ENCODE measurements at regions not wholly inside any gene's neighbourhood (a gene's known extent, or its start where the extent isn't known, plus 50 kb on each side); places are given as distances from the start of the nearest gene placed in this dataset.
"Not testable (repeated sequence)": the region's sequence is repeated elsewhere in the genome, so short reads cannot be mapped to it uniquely, and the experiment has no call there.

DNA sequence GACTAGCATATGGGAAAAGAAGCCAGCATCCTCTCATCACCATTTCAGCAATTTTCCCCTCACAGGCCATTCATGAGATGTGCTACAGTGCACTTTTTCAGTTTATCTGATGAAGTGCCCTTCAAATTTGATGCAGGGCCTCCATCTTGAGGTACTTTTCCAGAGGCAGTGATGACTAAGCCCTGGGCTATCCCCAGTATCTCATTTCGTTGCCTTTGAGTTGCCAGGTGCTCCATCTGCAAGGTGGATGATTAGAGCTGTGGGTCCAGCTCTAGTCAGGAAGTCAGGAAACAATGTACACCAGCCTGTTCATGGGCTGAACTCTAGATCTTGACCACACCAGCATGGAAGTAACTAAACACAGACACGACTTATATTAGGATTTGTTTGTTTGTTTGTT is 425.2 kb downstream of the METTL4 start:
- DNase-seq, result no peak

DNA sequence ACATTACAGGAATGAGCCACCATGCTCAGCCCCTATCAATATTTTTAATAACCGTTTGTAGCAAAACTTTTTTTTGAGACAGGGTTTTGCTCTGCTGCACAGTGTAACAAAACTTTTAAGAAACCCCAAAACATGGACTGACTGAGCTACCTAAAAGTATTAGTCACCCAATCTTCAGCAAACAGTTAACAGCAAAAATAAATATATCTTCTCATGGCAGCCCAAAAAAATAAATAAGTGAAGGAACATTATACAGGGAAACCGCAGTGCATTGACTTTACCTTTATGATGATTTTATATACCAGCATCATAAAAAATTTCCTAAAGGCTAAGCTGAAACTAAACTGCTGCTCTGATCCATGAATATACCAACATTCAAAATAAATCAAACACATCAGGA is 424.6 kb downstream of the METTL4 start:
- DNase-seq, result no peak

DNA sequence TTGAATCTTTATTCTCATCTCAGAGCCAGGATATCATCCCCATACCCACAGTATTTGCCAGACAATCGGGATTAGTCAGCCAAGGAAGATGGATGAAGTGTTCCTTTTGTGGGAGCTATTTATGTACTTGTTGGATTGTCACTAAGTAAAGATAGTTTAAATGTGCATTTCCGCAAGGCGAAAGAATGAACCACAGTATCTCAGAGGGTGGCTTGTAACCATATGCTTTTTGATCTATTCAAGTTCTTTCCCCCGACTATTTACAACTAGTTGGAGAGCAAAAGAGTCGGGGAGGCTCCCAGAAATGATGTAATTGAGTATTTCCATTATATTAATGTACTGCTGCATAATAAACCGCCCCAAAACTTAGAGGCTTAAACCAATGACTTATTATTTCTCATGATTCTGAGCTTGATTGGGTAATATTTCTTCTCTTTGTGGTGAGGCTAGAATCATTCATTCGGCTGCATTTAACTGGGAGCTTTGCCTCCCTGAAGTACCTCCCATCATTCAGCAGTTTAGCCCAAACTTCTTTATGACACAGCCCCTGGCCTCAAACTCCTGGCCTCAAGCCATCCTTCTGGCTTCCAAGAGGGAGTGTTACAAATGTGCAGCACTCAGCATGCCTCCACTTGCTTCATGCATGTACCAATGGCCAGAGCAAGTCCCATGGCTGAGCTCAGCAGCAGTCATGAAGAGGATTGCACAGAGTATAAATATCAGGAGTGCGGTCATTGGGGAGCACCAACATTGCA is 423.7 kb downstream of the METTL4 start:
- peak in 1 of 2 experiments; percentile 61 for DNase-seq

DNA sequence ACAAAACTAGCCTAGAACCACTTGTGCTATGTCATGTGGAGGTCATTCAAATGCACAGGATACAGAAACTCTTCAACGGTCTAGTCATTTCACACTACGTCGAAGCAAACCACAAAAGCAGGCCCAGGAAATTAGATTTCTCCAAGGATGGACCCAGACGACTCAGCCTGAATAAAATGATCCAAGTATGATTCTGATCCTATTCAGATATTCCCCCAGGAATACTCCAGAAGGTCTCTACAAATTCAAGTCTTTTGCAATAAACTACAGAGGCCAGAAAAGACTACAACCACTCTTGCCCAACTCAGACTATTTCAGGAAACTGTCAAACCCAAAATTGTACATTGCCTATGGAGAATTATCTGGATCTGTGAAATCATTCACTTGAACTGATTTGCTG is 422.5 kb downstream of the METTL4 start:
- no peak for DNase-seq

DNA sequence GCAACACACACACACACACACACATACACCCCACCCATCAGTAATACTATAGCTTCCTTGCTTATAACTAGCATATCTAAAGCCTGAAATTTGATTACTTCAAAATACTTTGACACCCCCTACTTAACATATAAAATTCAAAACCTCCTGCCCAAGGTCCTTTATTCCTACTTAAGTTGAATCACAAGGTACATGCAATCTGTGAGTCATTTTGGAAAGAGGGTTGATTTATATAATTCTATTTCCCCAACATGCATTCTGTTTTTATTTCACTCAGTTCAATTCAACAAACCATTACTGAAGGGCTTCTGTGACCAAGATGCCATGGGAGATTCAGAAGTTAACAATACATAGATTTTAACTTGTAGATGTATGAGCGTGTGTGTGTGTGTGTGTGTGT is 420.7 kb downstream of the METTL4 start:
- no peak for DNase-seq

DNA sequence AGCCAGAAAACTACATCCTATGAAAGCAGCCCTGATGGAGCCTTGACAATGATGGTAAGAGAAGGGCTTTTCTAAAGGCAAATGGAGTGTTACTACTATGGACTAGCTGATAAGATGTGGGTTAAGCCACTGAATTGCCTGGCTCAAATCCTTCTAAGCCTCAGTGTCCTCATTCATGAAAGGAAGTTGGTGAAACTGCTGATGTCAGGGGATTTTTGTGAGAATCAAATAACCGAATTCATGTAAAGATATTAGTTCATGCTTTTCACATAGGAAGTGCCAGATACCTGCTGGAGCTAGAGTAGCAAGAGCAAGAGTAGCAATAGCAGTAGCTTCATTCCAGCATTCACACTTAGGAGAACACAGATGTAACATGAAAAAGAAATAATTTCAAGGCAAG is 417.0 kb downstream of the METTL4 start:
- no peak for DNase-seq

DNA sequence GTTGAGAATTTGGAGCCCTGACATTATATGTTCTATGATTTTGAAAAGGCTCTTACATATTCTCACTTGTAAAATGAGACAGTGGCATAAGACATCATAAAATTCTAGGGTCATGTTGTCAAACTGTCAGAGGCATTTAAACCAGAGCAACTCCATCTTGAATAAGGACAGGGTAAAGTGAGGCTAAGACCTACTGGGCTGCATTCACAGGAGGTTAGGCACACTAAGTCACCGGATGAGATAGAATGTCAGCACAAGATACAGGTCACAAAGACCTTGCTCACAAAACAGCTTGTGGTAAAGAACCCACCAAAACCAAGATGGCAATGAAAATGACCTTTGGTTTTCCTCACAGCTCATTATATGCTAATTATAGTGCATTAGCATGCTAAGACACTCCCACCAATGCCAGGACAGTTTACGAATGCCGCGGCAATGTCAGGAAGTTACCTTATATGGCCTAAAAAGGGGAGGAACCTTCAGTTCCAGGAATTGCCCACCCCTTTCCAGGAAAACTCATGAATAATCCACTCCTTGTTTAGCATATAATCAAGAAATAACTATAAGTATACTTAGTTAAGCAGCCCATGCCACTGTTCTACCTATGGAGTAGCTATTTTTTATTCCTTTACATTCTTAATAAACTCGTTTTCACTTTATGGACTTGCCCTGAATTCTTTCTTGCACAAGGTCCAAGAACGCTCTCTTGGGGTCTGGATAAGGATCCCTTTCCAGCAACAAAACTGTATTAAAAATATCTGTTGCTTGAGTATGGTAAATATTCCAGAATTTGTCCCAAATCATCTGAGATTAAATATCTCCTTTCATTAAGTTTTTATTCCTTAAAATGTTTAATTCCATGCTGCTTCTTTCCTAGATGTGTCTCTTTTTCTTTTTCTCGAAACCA is 406.4 kb downstream of the METTL4 start:
- DNase-seq, result no peak

DNA sequence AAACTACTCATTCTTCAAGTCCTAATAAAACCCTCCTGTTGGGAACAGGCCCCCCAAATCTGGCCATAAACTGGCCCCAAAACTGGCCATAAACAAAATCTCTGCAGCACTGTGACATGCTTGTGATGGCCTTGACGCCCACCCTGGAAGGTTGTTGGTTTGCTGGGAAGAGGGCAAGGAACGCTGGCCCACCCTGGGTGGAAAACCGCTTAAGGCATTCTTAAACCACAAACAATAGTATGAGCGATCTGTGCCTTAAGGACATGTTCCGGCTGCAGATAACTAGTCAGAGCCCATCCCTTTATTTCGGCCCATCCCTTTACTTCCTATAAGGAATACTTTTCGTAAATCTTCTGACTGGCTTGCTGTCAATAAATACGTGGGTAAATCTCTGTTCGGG is 404.4 kb downstream of the METTL4 start:
- not testable (repeated sequence) for DNase-seq

DNA sequence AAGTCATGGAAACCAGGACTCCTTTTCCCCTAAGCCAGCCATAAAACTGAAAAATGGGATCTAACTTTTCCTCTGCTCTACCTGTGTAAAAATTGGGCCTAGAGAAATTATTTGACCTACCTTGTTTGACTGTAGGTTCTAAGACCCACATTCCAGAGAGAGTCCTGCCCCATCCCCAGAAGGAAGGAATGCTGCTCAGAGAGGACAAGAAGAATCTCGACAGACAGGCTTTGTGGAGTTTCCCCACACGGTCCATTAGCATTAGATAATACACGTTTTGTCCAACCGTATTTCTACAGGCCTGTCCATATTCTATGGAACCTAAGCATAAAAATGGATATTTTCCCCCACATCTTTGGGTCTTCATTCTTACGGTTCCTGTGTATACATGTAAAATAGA is 403.3 kb downstream of the METTL4 start:
- DNase-seq, result no peak

DNA sequence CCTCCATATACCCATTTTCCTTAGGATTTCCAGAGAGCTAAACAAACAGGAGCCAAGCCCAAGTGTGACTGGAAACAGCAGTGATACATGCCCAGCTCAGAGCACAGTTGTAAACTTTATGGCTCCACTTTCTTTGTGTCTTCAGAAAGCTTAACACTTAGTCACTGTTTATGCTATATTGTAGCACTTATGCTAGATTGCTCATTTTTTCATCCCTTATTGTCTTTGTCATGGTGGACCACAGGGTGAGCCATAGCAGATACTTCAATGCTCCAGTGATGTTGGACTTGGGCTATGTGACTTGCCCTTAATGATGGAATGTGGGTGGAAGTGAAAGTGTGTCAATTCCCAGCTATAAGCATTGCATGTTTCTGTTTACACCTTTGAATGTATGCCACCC is 401.6 kb downstream of the METTL4 start:
- no peak for DNase-seq

DNA sequence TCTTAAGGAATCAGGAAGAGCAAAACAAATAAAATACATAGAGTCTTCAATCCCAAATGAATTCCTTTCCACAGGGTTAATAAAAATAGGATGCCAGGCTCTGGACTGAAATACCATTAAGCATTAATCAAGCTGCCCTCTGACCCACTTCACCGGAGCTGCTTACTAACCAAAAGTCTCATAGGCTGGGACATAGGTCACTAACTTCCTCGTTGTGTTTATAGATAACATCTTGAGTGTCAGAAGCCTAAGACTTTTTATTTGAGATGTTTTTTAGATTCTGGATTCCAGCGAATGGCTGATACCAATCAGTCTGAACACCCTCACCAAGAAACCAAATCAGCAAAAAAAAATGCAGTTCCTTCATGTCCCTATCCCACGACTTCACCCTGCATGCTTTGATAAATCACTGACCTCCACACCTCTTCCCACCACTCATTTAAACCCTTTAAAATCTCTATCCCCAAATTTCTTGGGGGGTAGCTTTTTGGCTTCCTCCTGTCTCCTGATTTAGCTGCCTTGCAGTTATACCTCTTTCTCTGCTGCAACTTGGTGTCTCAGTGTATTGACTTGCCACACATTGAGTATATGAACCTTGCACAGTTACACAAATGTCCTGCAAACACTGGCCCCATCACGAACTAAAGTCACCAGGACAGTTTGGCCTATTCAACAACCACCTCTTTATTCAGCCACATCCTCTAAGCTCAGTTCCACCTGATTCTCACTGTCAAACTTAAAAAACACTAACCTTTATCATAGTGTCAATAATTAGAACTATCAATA is 399.3 kb downstream of the METTL4 start:
- no peak for DNase-seq

DNA sequence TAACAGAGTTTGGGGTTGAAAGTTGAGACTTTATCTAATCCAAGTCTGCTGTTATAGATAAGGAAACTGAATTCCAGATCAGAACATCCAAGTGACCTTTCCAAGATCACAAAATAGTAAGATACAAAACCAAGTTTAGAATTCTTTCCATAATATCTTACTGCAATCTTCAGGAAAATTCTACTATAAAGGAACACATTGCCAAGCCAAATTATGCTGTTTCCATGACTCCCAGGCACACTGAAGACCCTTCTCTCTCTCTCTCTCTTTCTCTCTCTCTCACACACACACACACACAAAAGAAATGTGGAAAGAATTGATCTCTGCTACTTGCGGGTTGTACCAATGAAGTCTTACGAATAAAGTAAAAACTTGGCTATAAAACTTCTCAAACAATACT is 398.4 kb downstream of the METTL4 start:
- no peak for DNase-seq

DNA sequence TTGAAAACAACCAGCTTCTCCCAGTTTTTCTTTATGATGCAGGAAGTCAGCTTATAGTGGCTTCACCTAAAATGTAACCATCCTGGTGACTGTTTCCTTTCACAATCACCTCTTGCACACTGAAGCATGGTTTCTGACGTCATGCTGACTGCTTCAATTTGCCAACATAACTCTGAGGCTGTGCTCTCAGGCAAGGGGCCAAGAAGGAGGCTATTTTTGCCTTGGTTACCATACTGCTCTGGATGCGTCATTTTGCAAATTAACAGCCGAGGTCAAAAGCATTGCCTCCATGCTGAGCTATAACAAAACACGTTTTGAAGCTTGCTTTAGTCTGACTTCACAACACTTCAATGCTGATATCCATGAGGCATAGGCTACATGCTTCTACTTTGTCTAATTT is 397.8 kb downstream of the METTL4 start:
- peak in 1 of 2 experiments; percentile 50 for DNase-seq

DNA sequence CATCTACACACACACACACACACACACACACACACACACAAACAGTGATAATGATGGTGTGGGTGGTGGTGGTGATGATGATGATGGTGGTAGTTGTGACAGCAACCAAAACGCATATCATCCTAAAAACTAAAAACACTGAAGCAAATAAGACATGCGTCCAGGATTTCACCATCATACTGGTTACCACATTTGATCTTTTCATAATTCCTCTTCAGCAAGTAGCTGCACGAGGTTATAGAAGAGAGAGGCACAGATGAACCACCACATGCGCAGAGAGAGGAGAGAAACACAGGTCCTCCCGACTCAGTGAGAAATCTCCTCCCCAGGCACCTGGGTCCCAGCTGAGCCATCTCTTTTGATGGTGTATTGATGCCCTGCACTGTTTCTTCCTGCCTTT is 393.3 kb downstream of the METTL4 start:
- no peak for DNase-seq

DNA sequence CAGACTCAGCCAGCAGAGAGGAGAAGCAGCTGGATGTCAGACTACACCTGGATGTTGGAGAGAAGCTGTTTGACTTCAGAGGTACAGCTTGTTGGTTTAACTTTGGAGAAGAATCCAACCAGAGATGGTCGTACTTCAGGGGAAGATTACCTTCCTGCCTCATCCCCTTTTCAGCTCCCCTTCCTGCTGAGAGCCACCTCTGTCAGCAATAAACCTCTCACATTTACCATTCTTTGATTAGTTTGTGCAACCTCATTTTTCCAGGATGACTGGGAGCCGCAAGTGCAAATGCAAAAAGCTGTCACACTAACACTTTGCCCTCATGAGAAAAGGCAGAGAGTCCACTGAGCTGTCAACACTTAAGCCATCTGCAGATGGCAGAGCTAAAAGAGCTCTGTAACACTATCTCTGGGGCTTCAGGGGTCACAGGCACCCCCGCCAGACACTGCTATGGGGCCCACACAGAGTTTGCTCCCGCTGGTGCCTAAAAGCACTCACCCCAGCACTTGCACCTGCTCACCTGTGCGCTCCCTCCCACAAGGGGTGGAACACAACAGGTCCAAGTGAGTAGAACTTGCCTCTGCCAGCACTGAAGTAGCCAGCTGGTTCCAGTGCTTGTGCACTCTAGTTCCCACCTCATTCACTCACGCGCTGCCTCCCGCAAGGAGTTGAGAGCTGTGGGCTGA is 391.7 kb downstream of the METTL4 start:
- no peak for DNase-seq

DNA sequence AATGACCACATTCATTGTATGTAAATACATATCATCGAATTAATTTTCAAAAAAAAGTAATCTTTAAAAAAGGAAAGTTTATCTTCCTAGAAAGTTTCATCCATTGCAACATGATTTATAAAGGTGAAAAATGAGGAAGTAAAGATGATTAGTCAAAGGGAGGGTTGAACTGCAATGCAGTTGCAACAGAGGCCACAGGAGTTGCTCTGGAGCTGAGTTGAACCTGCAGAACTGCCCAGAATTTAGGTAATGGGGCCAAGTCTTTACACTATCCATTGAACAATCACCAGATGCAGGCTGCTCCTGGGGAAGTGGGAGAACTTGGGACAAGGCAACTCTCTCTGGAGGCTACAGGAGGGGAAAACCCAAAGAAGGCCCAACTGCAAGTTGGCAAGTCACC is 390.7 kb downstream of the METTL4 start:
- DNase-seq, result no peak

DNA sequence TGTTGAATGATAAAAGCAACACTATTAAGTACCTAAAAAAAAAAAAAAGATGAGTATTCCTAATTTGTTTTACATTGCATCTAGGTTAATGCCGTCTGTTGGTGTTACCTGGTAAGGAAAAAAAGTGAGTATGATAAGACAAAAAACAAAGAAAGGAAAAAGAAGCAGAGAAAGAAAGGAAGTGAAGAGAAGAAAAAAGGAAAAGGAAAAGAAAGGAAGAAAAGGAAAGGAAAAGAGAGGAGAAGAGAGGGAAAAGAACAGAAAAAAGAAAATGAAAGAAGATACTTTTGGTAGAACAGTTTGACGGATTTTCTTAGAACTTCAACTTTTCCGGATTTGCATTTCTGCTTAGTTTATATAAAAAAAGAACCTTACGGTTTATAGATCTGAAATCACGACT is 387.9 kb downstream of the METTL4 start:
- no peak for DNase-seq

DNA sequence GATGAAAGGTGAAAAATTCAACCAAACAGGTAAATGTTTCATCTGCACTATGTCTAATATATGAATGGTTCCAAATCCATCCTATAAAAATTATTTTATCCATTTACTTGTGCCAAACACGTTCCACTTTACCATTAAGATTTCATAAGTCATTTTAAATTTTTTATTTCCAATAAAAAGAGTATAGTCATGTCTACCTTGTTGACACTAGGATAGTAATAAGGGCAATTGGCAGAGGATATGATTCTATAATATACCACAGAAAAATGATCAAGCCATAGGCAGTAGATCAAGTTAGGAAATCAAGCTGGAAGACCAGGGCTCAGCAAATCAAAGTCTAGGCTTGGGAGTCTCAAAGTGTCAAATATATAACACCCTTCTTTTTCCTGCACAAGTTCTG is 384.3 kb downstream of the METTL4 start:
- no peak for DNase-seq

DNA sequence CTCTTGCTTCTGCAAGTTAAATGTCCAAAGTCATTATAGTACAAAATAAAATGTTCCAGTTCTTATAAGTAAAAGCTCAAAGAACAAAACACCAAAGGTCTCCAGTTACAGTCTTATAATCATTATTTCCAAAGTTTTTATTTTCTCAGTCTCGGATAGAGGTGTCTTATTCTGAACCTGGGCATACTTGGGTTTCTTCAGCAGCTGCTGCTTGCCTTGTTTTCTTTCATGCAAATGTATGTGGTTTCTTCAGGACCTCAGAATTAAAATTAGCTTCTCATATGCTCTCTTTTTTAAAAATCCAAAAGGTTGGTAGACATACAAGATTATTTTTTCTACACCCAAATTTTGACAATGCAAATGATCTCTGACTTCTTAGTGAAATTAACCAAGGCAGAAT is 383.0 kb downstream of the METTL4 start:
- no peak for DNase-seq

DNA sequence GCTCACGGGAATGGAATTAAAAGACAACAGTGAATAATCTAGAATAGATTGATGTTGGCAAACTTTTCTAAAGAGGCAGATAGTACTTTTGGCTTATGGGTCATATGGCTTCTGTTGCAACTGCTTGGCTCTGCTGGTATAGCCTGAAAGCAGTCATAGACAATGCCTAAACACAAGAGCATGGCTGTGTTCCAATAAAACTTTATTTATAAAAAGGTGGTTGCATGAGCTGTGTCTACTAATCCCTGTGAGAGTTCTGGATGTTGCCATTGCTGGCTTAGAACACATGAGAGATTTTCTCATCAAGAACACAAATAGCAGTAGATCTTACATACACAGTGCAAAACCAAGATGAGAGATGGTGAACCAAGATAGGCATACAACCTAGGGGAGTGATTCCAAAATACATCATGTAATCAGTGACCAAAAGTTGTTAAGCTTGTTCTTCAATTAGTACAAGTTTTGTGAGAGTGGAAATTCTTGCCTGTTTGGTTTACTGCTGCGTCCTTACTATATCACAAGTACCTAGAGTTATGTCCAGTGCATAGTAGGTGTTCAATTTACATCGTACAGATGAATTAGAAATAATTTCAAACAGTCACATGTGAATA is 380.0 kb downstream of the METTL4 start:
- no peak for DNase-seq

DNA sequence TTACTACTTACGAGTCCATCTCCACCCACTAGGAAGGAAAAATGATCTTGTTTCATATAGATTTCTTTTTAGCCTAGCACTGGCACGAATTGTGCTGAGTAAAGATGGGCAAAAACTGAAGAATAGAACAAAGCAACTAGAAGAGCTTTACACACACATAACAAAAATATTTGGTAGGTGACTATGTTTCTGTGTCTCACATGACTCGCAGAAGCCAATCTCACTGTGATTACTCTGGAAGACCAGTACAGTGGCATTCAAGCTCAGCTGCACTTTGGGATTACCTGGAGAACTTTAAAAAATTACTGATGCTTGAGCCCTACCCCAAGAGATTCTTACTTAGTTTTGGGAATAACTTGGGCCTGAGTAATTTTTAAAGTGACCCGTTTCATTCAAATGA is 378.7 kb downstream of the METTL4 start:
- DNase-seq, result no peak

DNA sequence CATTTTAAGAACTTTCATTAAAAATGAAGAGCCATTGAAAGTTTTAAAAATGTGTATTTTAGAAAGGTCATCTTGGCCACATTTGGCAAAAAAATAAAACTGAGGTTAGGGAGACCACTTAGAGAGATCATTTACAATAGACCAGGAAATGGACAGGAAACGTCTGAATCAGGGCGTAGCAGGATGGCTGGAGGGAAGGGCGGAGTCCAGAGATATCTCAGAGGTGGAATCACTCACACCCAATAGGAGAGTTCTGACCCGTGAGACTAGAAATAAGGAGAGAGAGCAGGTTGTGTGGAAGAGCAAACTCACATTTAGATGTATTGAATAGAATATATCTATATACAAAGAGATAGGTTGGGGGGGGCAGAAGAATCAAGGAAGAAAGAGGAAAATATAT is 373.4 kb downstream of the METTL4 start:
- no peak for DNase-seq
